ENCODE measurements at regions not wholly inside any gene's neighbourhood (a gene's known extent, or its start where the extent isn't known, plus 50 kb on each side); places are given as distances from the start of the nearest gene placed in this dataset.

DNA sequence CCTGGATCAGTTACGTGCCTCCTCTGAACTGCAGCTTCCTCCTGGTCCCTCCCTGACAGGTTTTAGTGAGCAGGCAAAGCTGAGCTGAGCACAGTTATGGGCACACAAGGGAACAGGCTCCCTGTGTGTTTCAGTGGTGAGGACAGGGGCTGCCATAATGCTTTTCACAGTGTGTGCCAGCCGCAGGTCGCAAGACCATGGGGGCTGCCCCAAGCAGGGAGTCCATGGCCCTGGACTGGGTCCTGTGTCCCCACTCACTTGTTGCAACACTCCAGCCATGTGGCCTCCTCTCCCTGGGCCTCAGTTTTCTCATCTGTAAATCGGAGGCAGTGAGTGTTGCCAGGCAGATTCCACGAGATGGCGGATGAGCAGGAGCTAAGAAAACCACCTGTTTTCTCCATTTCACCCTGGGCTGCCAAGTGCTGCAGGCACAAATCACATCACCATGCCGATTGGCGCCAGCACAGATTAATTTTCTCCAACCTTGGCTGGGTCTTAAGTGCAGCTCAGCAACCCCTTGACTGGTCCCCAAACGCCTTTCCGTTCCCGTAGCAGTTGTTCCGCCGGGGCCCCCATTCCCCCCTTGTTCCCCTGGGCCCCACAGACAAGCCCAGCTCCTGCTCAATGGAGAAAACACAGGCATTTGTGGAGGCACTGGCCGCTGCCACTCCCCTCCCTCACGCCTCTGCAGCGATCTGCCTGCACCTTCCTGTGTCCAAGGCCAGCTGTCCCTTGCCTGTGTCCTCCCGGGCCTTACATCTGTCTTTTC lies 57.1 kb upstream of the NNAT start:
- TF ChIP-seq, protein P1, sequence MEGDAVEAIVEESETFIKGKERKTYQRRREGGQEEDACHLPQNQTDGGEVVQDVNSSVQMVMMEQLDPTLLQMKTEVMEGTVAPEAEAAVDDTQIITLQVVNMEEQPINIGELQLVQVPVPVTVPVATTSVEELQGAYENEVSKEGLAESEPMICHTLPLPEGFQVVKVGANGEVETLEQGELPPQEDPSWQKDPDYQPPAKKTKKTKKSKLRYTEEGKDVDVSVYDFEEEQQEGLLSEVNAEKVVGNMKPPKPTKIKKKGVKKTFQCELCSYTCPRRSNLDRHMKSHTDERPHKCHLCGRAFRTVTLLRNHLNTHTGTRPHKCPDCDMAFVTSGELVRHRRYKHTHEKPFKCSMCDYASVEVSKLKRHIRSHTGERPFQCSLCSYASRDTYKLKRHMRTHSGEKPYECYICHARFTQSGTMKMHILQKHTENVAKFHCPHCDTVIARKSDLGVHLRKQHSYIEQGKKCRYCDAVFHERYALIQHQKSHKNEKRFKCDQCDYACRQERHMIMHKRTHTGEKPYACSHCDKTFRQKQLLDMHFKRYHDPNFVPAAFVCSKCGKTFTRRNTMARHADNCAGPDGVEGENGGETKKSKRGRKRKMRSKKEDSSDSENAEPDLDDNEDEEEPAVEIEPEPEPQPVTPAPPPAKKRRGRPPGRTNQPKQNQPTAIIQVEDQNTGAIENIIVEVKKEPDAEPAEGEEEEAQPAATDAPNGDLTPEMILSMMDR (IDR thresholded peaks at IDR 0.05; ENCODE audit: partially characterized antibody, unreplicated experiment) = no peak
- Mint-ChIP-seq H3K4me1 (ENCODE audit: low read depth, unreplicated experiment) (peaks cover 8% of the 10 kb centered on the region), H3K27ac (ENCODE audit: unreplicated experiment) (peak overlapping the region; percentile 41), H3K4me3 (ENCODE audit: unreplicated experiment) (no peak overlapping the region), H3K36me3 (ENCODE audit: unreplicated experiment) (peaks cover 8% of the 10 kb centered on the region), H3K27me3 (ENCODE audit: unreplicated experiment) (peaks cover under 1% of the 10 kb centered on the region), H3K9me3 (ENCODE audit: unreplicated experiment) (peaks cover 5% of the 10 kb centered on the region)
- no peak for DNase-seq

DNA sequence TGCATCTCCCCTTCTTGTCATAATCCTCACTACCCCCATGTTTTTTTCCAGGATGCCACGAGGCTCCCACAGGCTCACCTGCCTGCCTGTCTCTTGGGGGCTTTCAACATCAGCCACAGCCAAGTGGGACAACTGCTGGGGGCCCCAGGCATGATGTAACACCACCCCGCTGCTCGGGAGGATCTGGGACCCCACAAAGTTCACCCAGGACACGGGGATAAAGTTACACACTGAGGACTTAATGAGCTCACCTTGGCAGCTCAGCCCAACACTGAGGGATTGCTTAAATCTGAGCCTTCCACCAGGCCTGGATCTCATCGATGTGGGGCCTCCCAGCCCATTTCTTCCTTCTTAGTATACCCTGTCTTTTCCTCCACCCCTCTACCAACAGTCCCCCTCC lies 56.4 kb upstream of the NNAT start:
- Mint-ChIP-seq H3K27me3 (ENCODE audit: unreplicated experiment) (peaks cover 3% of the 10 kb centered on the region), H3K4me1 (ENCODE audit: low read depth, unreplicated experiment) (peaks cover 15% of the 10 kb centered on the region), H3K4me3 (ENCODE audit: unreplicated experiment) (no peak overlapping the region), H3K9me3 (ENCODE audit: unreplicated experiment) (peaks cover 7% of the 10 kb centered on the region), H3K36me3 (ENCODE audit: unreplicated experiment) (peaks cover 8% of the 10 kb centered on the region), H3K27ac (ENCODE audit: unreplicated experiment) (peak overlapping the region; percentile 41)
- TF ChIP-seq, protein P1 (IDR thresholded peaks at IDR 0.05; ENCODE audit: partially characterized antibody, unreplicated experiment) = no peak
- no peak for DNase-seq
